Gastrocnemius medialis (tissue), 4 donors: ENCODE measurements at regions not wholly inside any gene's neighbourhood (a gene's known extent, or its start where the extent isn't known, plus 50 kb on each side); places are given as distances from the start of the nearest gene placed in this dataset.

Source experiments
- POLR2A ChIP-seq, 2 donors: fragments of 450-650 bp; IDR thresholded peaks; one replicate each; pipeline ENCODE4 v1.6.1; 2017; ENCODE audit warnings: antibody characterized with exemption in 2 of 2, mild to moderate bottlenecking in 2 of 2, moderate library complexity in 2 of 2
- TF ChIP-seq, protein P1 (sequence below), 5 experiments: fragments of 450-650 bp in 3 of 5; fragments of 200-600 bp in 2 of 5; sonication (generic) in 2 of 5; IDR thresholded peaks in 4 of 5; conservative IDR thresholded peaks in 1 of 5; 1 replicate in 4 of 5; 2 replicates in 1 of 5; pipeline ENCODE4 v1.5.1; 2016 to 2019; ENCODE audit warnings: antibody characterized with exemption in 5 of 5, mild to moderate bottlenecking in 3 of 5, moderate library complexity in 3 of 5

DNA sequence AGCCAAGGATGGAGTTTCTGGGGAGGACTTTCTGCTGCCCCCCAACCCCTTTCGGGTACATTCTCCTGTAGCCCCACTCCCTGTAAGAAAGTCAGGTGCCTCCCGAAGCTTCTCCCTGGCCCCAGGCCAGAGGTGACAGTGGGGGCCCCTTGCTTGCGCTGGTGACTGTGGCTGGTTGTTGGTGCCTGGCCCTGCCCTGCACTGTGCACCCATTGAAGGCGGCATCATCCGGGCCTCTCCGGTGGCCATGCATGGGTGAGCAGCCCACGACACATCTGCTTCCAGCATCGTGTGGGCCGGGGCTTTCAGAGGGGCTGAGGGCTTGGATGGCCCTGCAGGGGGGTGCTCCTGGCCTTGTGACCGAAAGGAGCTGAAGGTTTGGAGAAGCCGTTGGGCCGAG lies 297.0 kb downstream of the SEC14L1 start:
- TF ChIP-seq, protein P1, sequence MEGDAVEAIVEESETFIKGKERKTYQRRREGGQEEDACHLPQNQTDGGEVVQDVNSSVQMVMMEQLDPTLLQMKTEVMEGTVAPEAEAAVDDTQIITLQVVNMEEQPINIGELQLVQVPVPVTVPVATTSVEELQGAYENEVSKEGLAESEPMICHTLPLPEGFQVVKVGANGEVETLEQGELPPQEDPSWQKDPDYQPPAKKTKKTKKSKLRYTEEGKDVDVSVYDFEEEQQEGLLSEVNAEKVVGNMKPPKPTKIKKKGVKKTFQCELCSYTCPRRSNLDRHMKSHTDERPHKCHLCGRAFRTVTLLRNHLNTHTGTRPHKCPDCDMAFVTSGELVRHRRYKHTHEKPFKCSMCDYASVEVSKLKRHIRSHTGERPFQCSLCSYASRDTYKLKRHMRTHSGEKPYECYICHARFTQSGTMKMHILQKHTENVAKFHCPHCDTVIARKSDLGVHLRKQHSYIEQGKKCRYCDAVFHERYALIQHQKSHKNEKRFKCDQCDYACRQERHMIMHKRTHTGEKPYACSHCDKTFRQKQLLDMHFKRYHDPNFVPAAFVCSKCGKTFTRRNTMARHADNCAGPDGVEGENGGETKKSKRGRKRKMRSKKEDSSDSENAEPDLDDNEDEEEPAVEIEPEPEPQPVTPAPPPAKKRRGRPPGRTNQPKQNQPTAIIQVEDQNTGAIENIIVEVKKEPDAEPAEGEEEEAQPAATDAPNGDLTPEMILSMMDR (IDR thresholded peaks at IDR 0.05 in 4 of 5, conservative IDR thresholded peaks at IDR 0.05 in 1 of 5) = no peak
- TF ChIP-seq POLR2A (IDR thresholded peaks at IDR 0.05) = no peak
